ENCODE measurements at regions not wholly inside any gene's neighbourhood (a gene's known extent, or its start where the extent isn't known, plus 50 kb on each side); places are given as distances from the start of the nearest gene placed in this dataset.

- no peak overlapping the region for H3K27ac ChIP-seq
- no peaks in the 10 kb centered on the region for H3K36me3 ChIP-seq (ENCODE audit: insufficient read depth in 1 of 2, low read depth in 1 of 2)
- no peaks in the 10 kb centered on the region for H3K9me3 ChIP-seq
- DNase-seq (no peak), ATAC-seq (no peak)
- WGBS, 3 donors, result 62 to 75% (median 71%) methylated on average over 6 of the region's 6 CpGs
- H3K4me3 ChIP-seq, result no peak overlapping the region
- intact Hi-C loops (cut with DNase I), result no loop called here
- H3K27me3 ChIP-seq (ENCODE audit: insufficient read depth in 3 of 3, low read length in 2 of 3), result no peaks in the 10 kb centered on the region
- no peak for TF ChIP-seq CTCF (IDR thresholded peaks at IDR 0.05)
- H3K4me1 ChIP-seq, result no peaks in the 10 kb centered on the region
Observed at GRCh38 chr7:54637712-54638396, 95.7 kb downstream of the VSTM2A start.

DNA sequence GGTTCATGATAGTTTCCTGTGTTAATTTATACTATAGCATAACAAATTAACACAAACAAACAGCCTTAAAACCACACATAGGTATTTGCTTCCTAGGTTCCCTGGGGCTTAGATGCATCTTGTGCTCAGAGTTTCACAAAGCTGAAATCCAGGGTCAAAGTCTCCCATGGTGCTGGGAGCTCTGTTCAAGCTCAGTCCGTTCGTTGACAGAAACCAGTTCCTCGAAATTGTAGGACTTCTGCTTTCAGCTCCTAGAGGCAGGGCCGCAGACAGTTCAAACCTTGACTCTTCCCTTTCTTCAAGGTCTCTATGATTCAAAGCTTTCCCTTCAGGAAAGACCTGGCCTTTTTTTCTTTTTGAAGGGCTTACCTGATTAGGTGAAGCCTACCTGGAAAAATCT is 90.5 kb downstream of the VSTM2A start:
- Histone ChIP-seq H3K36me3 (ENCODE audit: insufficient read depth in 1 of 2, low read depth in 1 of 2) (no peaks in the 10 kb centered on the region), H3K4me3 (no peak overlapping the region), H3K27me3 (ENCODE audit: insufficient read depth in 3 of 3, low read length in 2 of 3) (no peaks in the 10 kb centered on the region), H3K4me1 (no peaks in the 10 kb centered on the region), H3K27ac (no peak overlapping the region), H3K9me3 (no peaks in the 10 kb centered on the region)
- no peak for DNase-seq
- WGBS, 3 donors, result 62 to 67% (median 65%) methylated on average over 4 of the region's 4 CpGs
- TF ChIP-seq CTCF (IDR thresholded peaks at IDR 0.05), result no peak
- no peak for ATAC-seq
- intact Hi-C loops (cut with DNase I), result no loop called here

- no peak for ATAC-seq
- Histone ChIP-seq H3K4me1 (no peaks in the 10 kb centered on the region), H3K4me3 (no peak overlapping the region), H3K27ac (no peak overlapping the region), H3K36me3 (ENCODE audit: insufficient read depth in 1 of 2, low read depth in 1 of 2) (no peaks in the 10 kb centered on the region), H3K9me3 (no peaks in the 10 kb centered on the region), H3K27me3 (ENCODE audit: insufficient read depth in 3 of 3, low read length in 2 of 3) (no peaks in the 10 kb centered on the region)
- 61 to 69% (median 67%) methylated on average over 4 of the region's 4 CpGs for WGBS, 3 donors
- no peak for TF ChIP-seq CTCF (IDR thresholded peaks at IDR 0.05)
- no peak for DNase-seq
- intact Hi-C loops (cut with DNase I), result no loop called here
Observed at GRCh38 chr7:54629771-54630170, 87.6 kb downstream of the VSTM2A start.

DNA sequence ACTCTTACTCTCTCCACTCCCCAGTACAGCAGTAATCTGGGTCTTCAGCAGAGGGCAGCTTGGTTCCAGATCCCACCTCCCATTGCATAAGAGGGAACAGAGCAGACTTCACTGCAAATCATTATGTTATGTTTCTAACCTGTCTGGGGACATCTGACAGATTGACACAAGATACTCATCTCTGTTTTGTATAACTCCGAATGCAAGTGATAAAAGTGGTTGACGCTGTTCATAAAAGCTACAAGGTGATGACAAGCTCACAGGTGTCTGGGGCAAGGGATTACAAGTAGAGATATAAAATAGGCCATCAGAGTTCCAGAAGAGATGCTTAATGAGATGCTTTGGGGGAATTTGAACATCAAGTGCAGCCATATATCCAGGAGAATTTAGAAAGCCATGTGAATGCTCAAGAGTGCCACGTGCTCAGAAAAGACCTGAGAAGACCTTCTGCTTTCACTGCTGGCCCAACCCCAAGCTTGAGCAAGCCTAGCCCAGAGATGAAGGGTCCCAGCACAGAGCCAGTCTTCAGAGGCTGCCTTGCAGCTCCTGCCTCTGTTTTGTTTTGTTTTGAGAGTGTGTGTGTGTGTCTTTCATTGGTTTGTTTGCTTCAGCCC is 80.6 kb downstream of the VSTM2A start:
- intact Hi-C loops (cut with DNase I), result no loop called here
- DNase-seq (no peak), ATAC-seq (no peak)
- no peak for TF ChIP-seq CTCF (IDR thresholded peaks at IDR 0.05)
- 81 to 83% (median 82%) methylated on average over 3 of the region's 3 CpGs for WGBS, 3 donors
- Histone ChIP-seq H3K9me3 (no peaks in the 10 kb centered on the region), H3K27me3 (ENCODE audit: insufficient read depth in 3 of 3, low read length in 2 of 3) (no peaks in the 10 kb centered on the region), H3K27ac (no peak overlapping the region), H3K4me3 (no peak overlapping the region), H3K36me3 (ENCODE audit: insufficient read depth in 1 of 2, low read depth in 1 of 2) (no peaks in the 10 kb centered on the region), H3K4me1 (no peaks in the 10 kb centered on the region)
